ENCODE measurements at regions not wholly inside any gene's neighbourhood (a gene's known extent, or its start where the extent isn't known, plus 50 kb on each side); places are given as distances from the start of the nearest gene placed in this dataset.
A peak's percentile ranks its signal among the peaks of the same experiment; 100 is the strongest.

- no peak for DNase-seq (ENCODE audit: low read depth in 1 of 2, low spot score in 1 of 2)
These were observed 51.9 kb upstream of the PTPRS start for GRCh38 chr19:5392486-5392885.

- no peak for DNase-seq (ENCODE audit: low read depth in 1 of 2, low spot score in 1 of 2)
These were observed 52.5 kb upstream of the PTPRS start for GRCh38 chr19:5393088-5393487.

- DNase-seq (ENCODE audit: low read depth in 1 of 2, low spot score in 1 of 2), result no peak
These were observed 54.2 kb upstream of the PTPRS start for GRCh38 chr19:5394551-5395505.

GRCh38 chr19:5395556-5395955 is 54.9 kb upstream of the PTPRS start:
- no peak for DNase-seq (ENCODE audit: low read depth in 1 of 2, low spot score in 1 of 2)

GRCh38 chr19:5396096-5396939 is 55.7 kb upstream of the PTPRS start:
- DNase-seq (ENCODE audit: low read depth in 1 of 2, low spot score in 1 of 2), result no peak

GRCh38 chr19:5396963-5397362 is 56.4 kb upstream of the PTPRS start:
- DNase-seq (ENCODE audit: low read depth in 1 of 2, low spot score in 1 of 2), result no peak

- DNase-seq (ENCODE audit: low read depth in 1 of 2, low spot score in 1 of 2), result no peak
These were observed 57.2 kb upstream of the ZNRF4 start for GRCh38 chr19:5397804-5398692.

GRCh38 chr19:5398693-5399057 is 56.5 kb upstream of the ZNRF4 start:
- no peak for DNase-seq (ENCODE audit: low read depth in 1 of 2, low spot score in 1 of 2)

- DNase-seq (ENCODE audit: low read depth in 1 of 2, low spot score in 1 of 2), result peak; percentile 7 to 9
These were observed 51.1 kb upstream of the ZNRF4 start for GRCh38 chr19:5403968-5404640.
